ENCODE measurements at regions not wholly inside any gene's neighbourhood (a gene's known extent, or its start where the extent isn't known, plus 50 kb on each side); places are given as distances from the start of the nearest gene placed in this dataset.

GRCh38 chr3:27615555-27615954, 106.6 kb downstream of the EOMES start:
- Histone ChIP-seq H3K36me3 (no peaks in the 10 kb centered on the region), H3K4me1 (ENCODE audit: insufficient read depth) (no peaks in the 10 kb centered on the region), H3K4me3 (no peak overlapping the region), H3K9me3 (peaks cover 0 to 7% of the 10 kb centered on the region in 2 donors), H3K27ac (no peak overlapping the region), H3K27me3 (no peaks in the 10 kb centered on the region)
- WGBS, 3 donors, result 95 to 99% (median 98%) methylated on average over 1 of the region's 1 CpG
- intact Hi-C loops (cut with DNase I), result no loop called here
- no peak for TF ChIP-seq CTCF (IDR thresholded peaks at IDR 0.05)
- no peak for TF ChIP-seq EP300 (IDR thresholded peaks at IDR 0.05)
- no peak for TF ChIP-seq POLR2A (IDR thresholded peaks at IDR 0.05)
- DNase-seq, result no peak

GRCh38 chr3:27614592-27614991, 107.5 kb downstream of the EOMES start:
- Histone ChIP-seq H3K9me3 (peaks cover 0 to 7% of the 10 kb centered on the region in 2 donors), H3K4me3 (no peak overlapping the region), H3K27me3 (no peaks in the 10 kb centered on the region), H3K4me1 (ENCODE audit: insufficient read depth) (no peaks in the 10 kb centered on the region), H3K36me3 (no peaks in the 10 kb centered on the region), H3K27ac (no peak overlapping the region)
- TF ChIP-seq EP300 (IDR thresholded peaks at IDR 0.05), result no peak
- no peak for TF ChIP-seq CTCF (IDR thresholded peaks at IDR 0.05)
- TF ChIP-seq POLR2A (IDR thresholded peaks at IDR 0.05), result no peak
- DNase-seq, result no peak
- intact Hi-C loops (cut with DNase I), result no loop called here
- WGBS, 3 donors, result 86 to 93% (median 87%) methylated on average over 4 of the region's 4 CpGs

- TF ChIP-seq EP300 (IDR thresholded peaks at IDR 0.05), result no peak
- Histone ChIP-seq H3K36me3 (no peaks in the 10 kb centered on the region), H3K27ac (no peak overlapping the region), H3K9me3 (peaks cover 0 to 7% of the 10 kb centered on the region in 2 donors), H3K4me1 (ENCODE audit: insufficient read depth) (no peaks in the 10 kb centered on the region), H3K27me3 (no peaks in the 10 kb centered on the region), H3K4me3 (no peak overlapping the region)
- WGBS, 3 donors, result 60 to 80% (median 75%) methylated on average over 2 of the region's 2 CpGs
- DNase-seq, result no peak
- intact Hi-C loops (cut with DNase I), result no loop called here
Measured at GRCh38 chr3:27613846-27614500, 108.2 kb downstream of the EOMES start.

GRCh38 chr3:27610800-27611525, 111.2 kb downstream of the EOMES start:
- TF ChIP-seq CTCF (IDR thresholded peaks at IDR 0.05), result no peak
- TF ChIP-seq EP300 (IDR thresholded peaks at IDR 0.05), result no peak
- no peak for TF ChIP-seq POLR2A (IDR thresholded peaks at IDR 0.05)
- Histone ChIP-seq H3K4me1 (ENCODE audit: insufficient read depth) (no peaks in the 10 kb centered on the region), H3K9me3 (peaks cover 0 to 7% of the 10 kb centered on the region in 2 donors), H3K4me3 (no peak overlapping the region), H3K27me3 (no peaks in the 10 kb centered on the region), H3K36me3 (no peaks in the 10 kb centered on the region), H3K27ac (no peak overlapping the region)
- 42 to 59% (median 50%) methylated on average over 8 of the region's 8 CpGs for WGBS, 3 donors
- intact Hi-C loops (cut with DNase I), result no loop called here
- no peak for DNase-seq

- intact Hi-C loops (cut with DNase I), result loop anchor here in 1 of 4 donors (5.0 kb wide), 1 partner anchor 45 kb away; no protein-coding TSS in a partner anchor
- DNase-seq, result no peak
- TF ChIP-seq POLR2A (IDR thresholded peaks at IDR 0.05), result no peak
- 87 to 96% (median 93%) methylated on average over 1 of the region's 1 CpG for WGBS, 3 donors
- Histone ChIP-seq H3K4me3 (no peak overlapping the region), H3K36me3 (no peaks in the 10 kb centered on the region), H3K4me1 (ENCODE audit: insufficient read depth) (no peaks in the 10 kb centered on the region), H3K27ac (no peak overlapping the region), H3K27me3 (no peaks in the 10 kb centered on the region), H3K9me3 (no peaks in the 10 kb centered on the region)
Measured at GRCh38 chr3:27607370-27607769, 114.8 kb downstream of the EOMES start.

All from ovary (tissue), 7 donors.